T-helper 2 cell (primary cell): ENCODE measurements at regions not wholly inside any gene's neighbourhood (a gene's known extent, or its start where the extent isn't known, plus 50 kb on each side); places are given as distances from the start of the nearest gene placed in this dataset.
A peak's percentile ranks its signal among the peaks of the same experiment; 100 is the strongest.

Source experiments
- DNase-seq, 5 experiments: peaks; one replicate each; pipeline versions ENCODE4 v3.0.0 to v3.0.0-alpha.2; 2012 to 2022

- DNase-seq = no peak
Measured at GRCh38 chr9:12441506-12441905, 251.7 kb upstream of the TYRP1 start.

- no peak for DNase-seq
Measured at GRCh38 chr9:12448246-12448645, 244.9 kb upstream of the TYRP1 start.

- DNase-seq = no peak
Measured at GRCh38 chr9:12457237-12457636, 235.9 kb upstream of the TYRP1 start.

GRCh38 chr9:12461763-12462460 lies 231.3 kb upstream of the TYRP1 start:
- no peak for DNase-seq

GRCh38 chr9:12462861-12463260 lies 230.3 kb upstream of the TYRP1 start:
- DNase-seq = no peak

GRCh38 chr9:12463641-12464040 lies 229.5 kb upstream of the TYRP1 start:
- no peak for DNase-seq

- DNase-seq = no peak
Measured at GRCh38 chr9:12464400-12464799, 228.8 kb upstream of the TYRP1 start.

GRCh38 chr9:12464910-12465512 lies 228.2 kb upstream of the TYRP1 start:
- peak in 1 of 5 experiments; percentile 2 for DNase-seq

- DNase-seq = no peak
Measured at GRCh38 chr9:12469084-12469483, 224.1 kb upstream of the TYRP1 start.

GRCh38 chr9:12494411-12494810 lies 198.8 kb upstream of the TYRP1 start:
- DNase-seq = no peak

GRCh38 chr9:12497790-12498189 lies 195.4 kb upstream of the TYRP1 start:
- no peak for DNase-seq

- no peak for DNase-seq
Measured at GRCh38 chr9:12502520-12502919, 190.7 kb upstream of the TYRP1 start.

GRCh38 chr9:12503606-12504122 lies 189.5 kb upstream of the TYRP1 start:
- no peak for DNase-seq

- DNase-seq = no peak
Measured at GRCh38 chr9:12510551-12510950, 182.6 kb upstream of the TYRP1 start.

- DNase-seq = no peak
Measured at GRCh38 chr9:12511726-12512125, 181.5 kb upstream of the TYRP1 start.

GRCh38 chr9:12516031-12516430 lies 177.2 kb upstream of the TYRP1 start:
- no peak for DNase-seq

- no peak for DNase-seq
Measured at GRCh38 chr9:12516573-12516972, 176.6 kb upstream of the TYRP1 start.

GRCh38 chr9:12538842-12539579 lies 154.2 kb upstream of the TYRP1 start:
- DNase-seq = no peak

GRCh38 chr9:12539580-12539975 lies 153.6 kb upstream of the TYRP1 start:
- DNase-seq = no peak

- DNase-seq = no peak
Measured at GRCh38 chr9:12544700-12545099, 148.5 kb upstream of the TYRP1 start.

GRCh38 chr9:12554636-12555035 lies 138.5 kb upstream of the TYRP1 start:
- DNase-seq = no peak

- DNase-seq = no peak
Measured at GRCh38 chr9:12566404-12567090, 126.6 kb upstream of the TYRP1 start.
